GM23248 (cell line): ENCODE measurements at regions not wholly inside any gene's neighbourhood (a gene's known extent, or its start where the extent isn't known, plus 50 kb on each side); places are given as distances from the start of the nearest gene placed in this dataset.

ENCODE experiments used
- EZH2 ChIP-seq: fragments of 200-600 bp; sonication (generic); IDR thresholded peaks from 2 replicates; pipeline ENCODE4 v1.6.1; 2018; ENCODE audit warnings: antibody characterized with exemption, mild to moderate bottlenecking; ENCODE audit not compliant: insufficient read depth, poor library complexity, severe bottlenecking
- EZH2phosphoT487 ChIP-seq: fragments of 200-600 bp; sonication (generic); IDR thresholded peaks from 2 replicates; pipeline ENCODE4 v1.6.1; 2018; ENCODE audit warnings: antibody characterized with exemption, moderate library complexity, mild to moderate bottlenecking, low read depth; ENCODE audit not compliant: insufficient read depth

DNA sequence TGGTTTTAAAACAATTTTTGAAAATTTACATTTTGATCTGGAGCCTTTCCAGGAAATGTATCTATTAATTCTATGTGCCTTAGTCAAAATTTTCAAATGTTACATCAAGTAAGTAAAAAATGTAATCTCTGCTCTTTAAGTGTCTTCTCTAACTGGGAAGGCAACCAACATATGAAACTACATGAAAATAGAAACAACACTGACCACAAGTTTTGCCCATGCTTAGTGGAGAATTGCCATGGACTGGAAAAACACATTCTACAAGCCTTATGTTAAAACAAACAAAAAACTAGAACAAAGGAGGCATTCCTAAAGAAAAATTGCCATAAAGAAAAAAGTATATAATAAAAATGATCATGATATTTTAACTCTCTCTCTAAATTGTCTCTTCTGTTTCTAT is 75.9 kb upstream of the SPRED1 start:
- TF ChIP-seq EZH2 (no peak), EZH2phosphoT487 (no peak)
